ENCODE measurements at regions not wholly inside any gene's neighbourhood (a gene's known extent, or its start where the extent isn't known, plus 50 kb on each side); places are given as distances from the start of the nearest gene placed in this dataset.

- no peak overlapping the region for H3K4me3 Mint-ChIP-seq
- CTCF ChIA-PET = no interaction called here
- POLR2A ChIA-PET = no interaction called here
- no peak for TF ChIP-seq SMAD3 (CRISPR knock-in tag; IDR thresholded peaks at IDR 0.05; ENCODE audit: borderline replicate concordance)
- TF ChIP-seq IRF1 (CRISPR knock-in tag; IDR thresholded peaks at IDR 0.05) = no peak
- no peak for TF ChIP-seq TCF7 (CRISPR knock-in tag; IDR thresholded peaks at IDR 0.05; ENCODE audit: low read depth)
- TF ChIP-seq JUN (CRISPR knock-in tag; IDR thresholded peaks at IDR 0.05) = no peak
- TF ChIP-seq FOXJ3 (CRISPR knock-in tag; IDR thresholded peaks at IDR 0.05; ENCODE audit: borderline replicate concordance) = no peak
- TF ChIP-seq ZSCAN18 (CRISPR knock-in tag; IDR thresholded peaks at IDR 0.05) = no peak
- TF ChIP-seq SP1 (CRISPR knock-in tag; conservative IDR thresholded peaks at IDR 0.05) = no peak
- TF ChIP-seq ZBTB21 (CRISPR knock-in tag; IDR thresholded peaks at IDR 0.05; ENCODE audit: borderline replicate concordance) = no peak
- no peak for TF ChIP-seq ATF2 (CRISPR knock-in tag; IDR thresholded peaks at IDR 0.05; ENCODE audit: borderline replicate concordance, low read depth)
- no peak for TF ChIP-seq ZNF263 (CRISPR knock-in tag; IDR thresholded peaks at IDR 0.05; ENCODE audit: low read depth)
- TF ChIP-seq GTF2I (CRISPR knock-in tag; conservative IDR thresholded peaks at IDR 0.05) = no peak
- TF ChIP-seq TP53 (CRISPR knock-in tag; IDR thresholded peaks at IDR 0.05) = no peak
- TF ChIP-seq ELF4 (CRISPR knock-in tag; IDR thresholded peaks at IDR 0.05; ENCODE audit: low read depth) = no peak
- no peak for TF ChIP-seq MYBL2 (CRISPR knock-in tag; IDR thresholded peaks at IDR 0.05)
- TF ChIP-seq RORB (CRISPR knock-in tag; IDR thresholded peaks at IDR 0.05) = no peak
- TF ChIP-seq ZNF219 (CRISPR knock-in tag; IDR thresholded peaks at IDR 0.05; ENCODE audit: borderline replicate concordance) = no peak
- TF ChIP-seq PREB (CRISPR knock-in tag; IDR thresholded peaks at IDR 0.05; ENCODE audit: borderline replicate concordance) = no peak
- no peak for TF ChIP-seq ESRRA (CRISPR knock-in tag; IDR thresholded peaks at IDR 0.05; ENCODE audit: borderline replicate concordance)
- no peak for TF ChIP-seq PRDM15 (CRISPR knock-in tag; IDR thresholded peaks at IDR 0.05)
- H3K27me3 Mint-ChIP-seq (ENCODE audit: low read depth) = no peaks in the 10 kb centered on the region
- no peak for DNase-seq (ENCODE audit: low spot score)
- H3K36me3 Mint-ChIP-seq = peaks cover 11% of the 10 kb centered on the region
- no peak for ATAC-seq
- 0 out of 2 replicates have a peak, but pooled peaks cover 2% of the 10 kb centered on the region for H3K4me1 Mint-ChIP-seq
- peaks cover 18% of the 10 kb centered on the region for H3K9me3 Mint-ChIP-seq
- H3K27ac Mint-ChIP-seq = no peak overlapping the region
Measured at GRCh38 chr2:160721089-160722040, 227.8 kb upstream of the RBMS1 start.
